ENCODE measurements at regions not wholly inside any gene's neighbourhood (a gene's known extent, or its start where the extent isn't known, plus 50 kb on each side); places are given as distances from the start of the nearest gene placed in this dataset.

GRCh38 chr10:43795639-43796038 lies 147.0 kb upstream of the ZNF32 start:
- no peak overlapping the region for H3K27ac ChIP-seq (ENCODE audit: low read depth, low read length)
- no peak overlapping the region for H3K9ac ChIP-seq (ENCODE audit: low read length)
- H3K9me3 ChIP-seq (ENCODE audit: low read length): no peaks in the 10 kb centered on the region
- no peaks in the 10 kb centered on the region for H3K27me3 ChIP-seq (ENCODE audit: control insufficient read depth in 1 of 2, insufficient read depth in 2 of 2, low read length in 2 of 2)
- no peaks in the 10 kb centered on the region for H3K36me3 ChIP-seq (ENCODE audit: insufficient read depth, low read length)
- no peaks in the 10 kb centered on the region for H3K4me1 ChIP-seq (ENCODE audit: insufficient read depth, low read length)
- no peak overlapping the region for H3K4me3 ChIP-seq (ENCODE audit: low read depth in 1 of 2, low read length in 2 of 2)

DNA sequence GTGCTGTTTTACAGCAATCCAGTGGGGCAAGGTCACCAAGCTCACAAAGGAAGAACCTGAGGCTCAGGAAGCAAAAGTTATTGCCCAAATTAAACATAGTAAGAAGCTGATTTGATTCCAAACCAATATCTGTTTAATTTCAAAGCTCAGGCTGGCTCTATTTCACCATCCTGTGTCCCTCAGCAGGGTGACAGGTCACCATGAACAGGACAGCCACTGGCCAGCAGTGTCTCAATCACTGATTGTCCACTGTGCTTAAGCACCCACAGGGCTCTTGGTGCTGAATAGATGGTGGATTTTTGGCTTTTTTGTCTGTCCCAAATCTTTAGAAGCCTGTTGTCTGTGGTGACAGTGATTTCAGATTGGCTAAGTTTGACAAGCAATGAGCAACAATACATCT lies 146.4 kb upstream of the ZNF32 start:
- H3K9ac ChIP-seq (ENCODE audit: low read length): no peak overlapping the region
- H3K9me3 ChIP-seq (ENCODE audit: low read length): no peaks in the 10 kb centered on the region
- H3K4me3 ChIP-seq (ENCODE audit: low read depth in 1 of 2, low read length in 2 of 2): no peak overlapping the region
- no peaks in the 10 kb centered on the region for H3K4me1 ChIP-seq (ENCODE audit: insufficient read depth, low read length)
- no peak overlapping the region for H3K27ac ChIP-seq (ENCODE audit: low read depth, low read length)
- H3K27me3 ChIP-seq (ENCODE audit: control insufficient read depth in 1 of 2, insufficient read depth in 2 of 2, low read length in 2 of 2): no peaks in the 10 kb centered on the region
- no peaks in the 10 kb centered on the region for H3K36me3 ChIP-seq (ENCODE audit: insufficient read depth, low read length)

DNA sequence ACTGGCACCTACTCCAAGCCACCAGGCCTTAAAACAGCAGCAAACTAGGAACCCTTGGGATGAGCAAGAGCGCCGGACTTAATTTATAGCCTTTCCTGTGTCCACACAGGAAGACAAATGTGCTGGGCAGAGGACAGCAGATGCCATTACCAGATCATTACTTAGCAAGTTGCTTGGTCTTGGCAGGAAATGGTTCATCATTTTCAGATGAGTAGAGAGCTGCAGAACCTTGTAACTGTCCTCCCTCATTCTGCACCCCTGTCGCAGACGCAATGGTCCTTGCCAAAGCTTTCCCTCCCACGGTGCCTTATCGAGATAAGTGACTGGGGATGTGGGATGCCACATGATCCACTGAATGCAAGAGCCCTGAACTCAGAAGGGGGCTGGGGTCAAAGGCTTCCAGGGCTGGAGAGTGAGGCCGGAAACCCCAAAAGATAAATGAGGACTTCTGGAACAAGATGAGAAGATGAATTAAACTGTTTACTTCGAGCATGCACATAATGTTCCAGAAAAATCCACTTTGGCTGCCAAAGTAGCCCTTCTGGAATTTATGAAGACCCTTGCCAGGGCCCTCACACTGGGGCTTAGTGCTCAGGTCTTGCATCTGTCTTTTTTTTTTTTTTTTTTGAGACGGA lies 145.6 kb upstream of the ZNF32 start:
- no peaks in the 10 kb centered on the region for H3K27me3 ChIP-seq (ENCODE audit: control insufficient read depth in 1 of 2, insufficient read depth in 2 of 2, low read length in 2 of 2)
- no peak overlapping the region for H3K27ac ChIP-seq (ENCODE audit: low read depth, low read length)
- H3K9ac ChIP-seq (ENCODE audit: low read length): no peak overlapping the region
- H3K4me1 ChIP-seq (ENCODE audit: insufficient read depth, low read length): no peaks in the 10 kb centered on the region
- H3K36me3 ChIP-seq (ENCODE audit: insufficient read depth, low read length): no peaks in the 10 kb centered on the region
- H3K9me3 ChIP-seq (ENCODE audit: low read length): no peaks in the 10 kb centered on the region
- no peak overlapping the region for H3K4me3 ChIP-seq (ENCODE audit: low read depth in 1 of 2, low read length in 2 of 2)

DNA sequence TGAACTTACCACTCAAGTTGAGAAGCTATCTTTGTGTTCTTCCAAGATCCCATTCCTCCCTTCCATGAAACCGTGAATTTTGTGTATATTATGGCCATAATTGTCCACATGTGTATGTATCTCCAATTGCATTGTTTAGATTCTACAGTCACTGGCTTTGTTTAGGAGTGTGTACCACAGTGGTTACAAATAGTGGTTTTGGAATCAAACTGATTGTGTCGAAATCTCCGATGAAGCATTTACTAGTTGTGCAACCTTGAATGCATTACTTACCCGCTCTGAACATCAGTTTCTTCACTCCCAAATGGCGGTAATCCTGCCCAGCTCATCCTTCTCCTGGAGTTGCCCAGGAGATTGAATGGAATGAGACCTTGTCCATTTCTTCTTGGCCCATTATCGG lies 145.0 kb upstream of the ZNF32 start:
- no peaks in the 10 kb centered on the region for H3K27me3 ChIP-seq (ENCODE audit: control insufficient read depth in 1 of 2, insufficient read depth in 2 of 2, low read length in 2 of 2)
- no peak overlapping the region for H3K4me3 ChIP-seq (ENCODE audit: low read depth in 1 of 2, low read length in 2 of 2)
- no peaks in the 10 kb centered on the region for H3K4me1 ChIP-seq (ENCODE audit: insufficient read depth, low read length)
- no peak overlapping the region for H3K9ac ChIP-seq (ENCODE audit: low read length)
- H3K9me3 ChIP-seq (ENCODE audit: low read length): no peaks in the 10 kb centered on the region
- no peaks in the 10 kb centered on the region for H3K36me3 ChIP-seq (ENCODE audit: insufficient read depth, low read length)
- H3K27ac ChIP-seq (ENCODE audit: low read depth, low read length): no peak overlapping the region

DNA sequence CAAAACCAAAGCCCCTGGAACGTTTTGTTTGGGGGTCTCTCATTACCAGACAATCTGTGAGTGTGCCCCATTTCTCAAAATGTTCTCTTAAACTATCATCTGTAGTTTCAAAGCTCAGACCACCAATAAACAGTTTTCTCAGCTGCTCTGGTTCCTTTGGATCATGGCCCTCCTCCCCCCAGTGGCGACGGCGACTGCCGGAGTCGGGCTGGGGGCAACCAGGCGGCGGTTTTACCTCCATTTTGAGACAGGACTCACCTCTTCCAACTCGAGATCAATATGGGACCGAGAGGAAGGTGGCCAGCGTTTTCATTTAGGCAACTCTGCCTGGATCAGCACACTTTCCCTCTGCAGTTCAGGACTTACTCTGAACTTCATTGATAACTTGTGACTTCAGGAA lies 141.5 kb upstream of the ZNF32 start:
- Histone ChIP-seq H3K9me3 (ENCODE audit: low read length) (no peaks in the 10 kb centered on the region), H3K27ac (ENCODE audit: low read depth, low read length) (no peak overlapping the region), H3K4me3 (ENCODE audit: low read depth in 1 of 2, low read length in 2 of 2) (no peak overlapping the region), H3K9ac (ENCODE audit: low read length) (no peak overlapping the region), H3K36me3 (ENCODE audit: insufficient read depth, low read length) (no peaks in the 10 kb centered on the region), H3K4me1 (ENCODE audit: insufficient read depth, low read length) (no peaks in the 10 kb centered on the region), H3K27me3 (ENCODE audit: control insufficient read depth in 1 of 2, insufficient read depth in 2 of 2, low read length in 2 of 2) (no peaks in the 10 kb centered on the region)

- H3K36me3 ChIP-seq (ENCODE audit: insufficient read depth, low read length): no peaks in the 10 kb centered on the region
- no peaks in the 10 kb centered on the region for H3K27me3 ChIP-seq (ENCODE audit: control insufficient read depth in 1 of 2, insufficient read depth in 2 of 2, low read length in 2 of 2)
- H3K27ac ChIP-seq (ENCODE audit: low read depth, low read length): no peak overlapping the region
- H3K9ac ChIP-seq (ENCODE audit: low read length): no peak overlapping the region
- H3K4me3 ChIP-seq (ENCODE audit: low read depth in 1 of 2, low read length in 2 of 2): no peak overlapping the region
- H3K9me3 ChIP-seq (ENCODE audit: low read length): no peaks in the 10 kb centered on the region
- no peaks in the 10 kb centered on the region for H3K4me1 ChIP-seq (ENCODE audit: insufficient read depth, low read length)
Observed at GRCh38 chr10:43785252-43785651, 136.6 kb upstream of the ZNF32 start.

GRCh38 chr10:43782814-43783213 lies 134.1 kb upstream of the ZNF32 start:
- Histone ChIP-seq H3K27me3 (ENCODE audit: control insufficient read depth in 1 of 2, insufficient read depth in 2 of 2, low read length in 2 of 2) (no peaks in the 10 kb centered on the region), H3K36me3 (ENCODE audit: insufficient read depth, low read length) (no peaks in the 10 kb centered on the region), H3K9me3 (ENCODE audit: low read length) (no peaks in the 10 kb centered on the region), H3K27ac (ENCODE audit: low read depth, low read length) (no peak overlapping the region), H3K4me1 (ENCODE audit: insufficient read depth, low read length) (no peaks in the 10 kb centered on the region), H3K9ac (ENCODE audit: low read length) (no peak overlapping the region), H3K4me3 (ENCODE audit: low read depth in 1 of 2, low read length in 2 of 2) (no peak overlapping the region)

GRCh38 chr10:43781480-43782361 lies 133.0 kb upstream of the ZNF32 start:
- H3K27me3 ChIP-seq (ENCODE audit: control insufficient read depth in 1 of 2, insufficient read depth in 2 of 2, low read length in 2 of 2): no peaks in the 10 kb centered on the region
- H3K36me3 ChIP-seq (ENCODE audit: insufficient read depth, low read length): no peaks in the 10 kb centered on the region
- no peak overlapping the region for H3K4me3 ChIP-seq (ENCODE audit: low read depth in 1 of 2, low read length in 2 of 2)
- H3K9me3 ChIP-seq (ENCODE audit: low read length): no peaks in the 10 kb centered on the region
- no peak overlapping the region for H3K27ac ChIP-seq (ENCODE audit: low read depth, low read length)
- H3K9ac ChIP-seq (ENCODE audit: low read length): no peak overlapping the region
- H3K4me1 ChIP-seq (ENCODE audit: insufficient read depth, low read length): no peaks in the 10 kb centered on the region

DNA sequence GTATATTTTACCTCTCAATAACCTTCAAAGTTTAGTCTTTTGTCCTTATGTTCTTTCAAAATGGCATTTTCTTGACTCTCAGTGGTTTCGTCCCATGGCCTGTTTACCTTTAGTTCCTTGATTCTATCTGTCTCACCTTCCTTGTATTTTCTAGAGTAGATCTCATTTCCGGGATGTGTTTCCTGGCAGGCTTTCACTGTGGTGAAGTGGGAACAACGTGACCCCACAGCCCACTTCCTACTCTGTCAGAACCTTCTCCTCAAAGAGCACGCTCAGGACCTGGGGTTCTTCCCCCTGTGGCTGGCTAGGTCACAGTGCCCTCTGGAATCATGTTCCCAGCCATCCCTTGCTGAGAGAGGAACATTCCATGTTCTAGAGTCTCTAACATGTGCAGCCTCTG lies 129.9 kb upstream of the ZNF32 start:
- no peak overlapping the region for H3K4me3 ChIP-seq (ENCODE audit: low read depth in 1 of 2, low read length in 2 of 2)
- H3K9me3 ChIP-seq (ENCODE audit: low read length): no peaks in the 10 kb centered on the region
- H3K27ac ChIP-seq (ENCODE audit: low read depth, low read length): no peak overlapping the region

GRCh38 chr10:43775384-43775783 lies 126.7 kb upstream of the ZNF32 start:
- H3K36me3 ChIP-seq (ENCODE audit: insufficient read depth, low read length): no peaks in the 10 kb centered on the region
- H3K27me3 ChIP-seq (ENCODE audit: control insufficient read depth in 1 of 2, insufficient read depth in 2 of 2, low read length in 2 of 2): no peaks in the 10 kb centered on the region
- no peak overlapping the region for H3K4me3 ChIP-seq (ENCODE audit: low read depth in 1 of 2, low read length in 2 of 2)
- H3K9me3 ChIP-seq (ENCODE audit: low read length): no peaks in the 10 kb centered on the region
- H3K27ac ChIP-seq (ENCODE audit: low read depth, low read length): no peak overlapping the region
- no peak overlapping the region for H3K9ac ChIP-seq (ENCODE audit: low read length)
- H3K4me1 ChIP-seq (ENCODE audit: insufficient read depth, low read length): no peaks in the 10 kb centered on the region

More for the DNA sequence above, 129.9 kb upstream of the ZNF32 start:
- Histone ChIP-seq H3K27me3 (ENCODE audit: control insufficient read depth in 1 of 2, insufficient read depth in 2 of 2, low read length in 2 of 2) (no peaks in the 10 kb centered on the region), H3K36me3 (ENCODE audit: insufficient read depth, low read length) (no peaks in the 10 kb centered on the region), H3K9ac (ENCODE audit: low read length) (no peak overlapping the region), H3K4me1 (ENCODE audit: insufficient read depth, low read length) (no peaks in the 10 kb centered on the region)

- H3K36me3 ChIP-seq (ENCODE audit: insufficient read depth, low read length): no peaks in the 10 kb centered on the region
- no peak overlapping the region for H3K27ac ChIP-seq (ENCODE audit: low read depth, low read length)
- no peaks in the 10 kb centered on the region for H3K4me1 ChIP-seq (ENCODE audit: insufficient read depth, low read length)
- no peaks in the 10 kb centered on the region for H3K9me3 ChIP-seq (ENCODE audit: low read length)
- no peaks in the 10 kb centered on the region for H3K27me3 ChIP-seq (ENCODE audit: control insufficient read depth in 1 of 2, insufficient read depth in 2 of 2, low read length in 2 of 2)
- H3K9ac ChIP-seq (ENCODE audit: low read length): no peak overlapping the region
- no peak overlapping the region for H3K4me3 ChIP-seq (ENCODE audit: low read depth in 1 of 2, low read length in 2 of 2)
Observed at GRCh38 chr10:43774234-43774769, 125.6 kb upstream of the ZNF32 start.
